Duodenal mucosa (tissue), 2 donors: ENCODE measurements at regions not wholly inside any gene's neighbourhood (a gene's known extent, or its start where the extent isn't known, plus 50 kb on each side); places are given as distances from the start of the nearest gene placed in this dataset.

Source experiments
- H3K27ac ChIP-seq: one replicate; pipeline ENCODE4 v1.7.0; 2013; ENCODE audit warnings: low read depth, low read length
- H3K27me3 ChIP-seq, 2 donors: one replicate each; pipeline ENCODE4 v1.7.0; 2013; ENCODE audit warnings: low read length in 2 of 2, control low read depth in 1 of 2; ENCODE audit not compliant: insufficient read depth in 2 of 2, control insufficient read depth in 1 of 2
- H3K36me3 ChIP-seq, 2 donors: one replicate each; pipeline ENCODE4 v1.7.0; 2013; ENCODE audit warnings: low read length in 2 of 2, control low read depth in 1 of 2; ENCODE audit not compliant: insufficient read depth in 2 of 2, control insufficient read depth in 1 of 2
- H3K4me1 ChIP-seq, 2 donors: one replicate each; pipeline ENCODE4 v1.7.0; 2013; ENCODE audit warnings: low read length in 2 of 2, control low read depth in 1 of 2; ENCODE audit not compliant: insufficient read depth in 2 of 2, control insufficient read depth in 1 of 2
- H3K4me3 ChIP-seq, 2 donors: one replicate each; pipeline ENCODE4 v1.7.0; 2013; ENCODE audit warnings: low read length in 2 of 2, low read depth in 1 of 2
- H3K9ac ChIP-seq, 2 donors: one replicate each; pipeline ENCODE4 v1.7.0; 2013; ENCODE audit warnings: low read length in 2 of 2, low read depth in 1 of 2
- H3K9me3 ChIP-seq, 2 donors: one replicate each; pipeline ENCODE4 v1.7.0; 2013; ENCODE audit warnings: low read length in 2 of 2, control low read depth in 1 of 2; ENCODE audit not compliant: control insufficient read depth in 1 of 2

GRCh38 chr2:71798266-71799012, 345.1 kb downstream of the DYSF start:
- no peaks in the 10 kb centered on the region for H3K27me3 ChIP-seq
- H3K4me1 ChIP-seq: no peaks in the 10 kb centered on the region
- H3K9me3 ChIP-seq: no peaks in the 10 kb centered on the region
- H3K4me3 ChIP-seq: no peak overlapping the region
- H3K9ac ChIP-seq: no peak overlapping the region
- H3K36me3 ChIP-seq: no peaks in the 10 kb centered on the region
- H3K27ac ChIP-seq: no peak overlapping the region

- H3K9ac ChIP-seq: no peak overlapping the region
- H3K4me3 ChIP-seq: no peak overlapping the region
- H3K36me3 ChIP-seq: no peaks in the 10 kb centered on the region
- H3K27me3 ChIP-seq: no peaks in the 10 kb centered on the region
- no peaks in the 10 kb centered on the region for H3K4me1 ChIP-seq
- H3K27ac ChIP-seq: no peak overlapping the region
- no peaks in the 10 kb centered on the region for H3K9me3 ChIP-seq
Observed at GRCh38 chr2:71797035-71797810, 343.9 kb downstream of the DYSF start.

DNA sequence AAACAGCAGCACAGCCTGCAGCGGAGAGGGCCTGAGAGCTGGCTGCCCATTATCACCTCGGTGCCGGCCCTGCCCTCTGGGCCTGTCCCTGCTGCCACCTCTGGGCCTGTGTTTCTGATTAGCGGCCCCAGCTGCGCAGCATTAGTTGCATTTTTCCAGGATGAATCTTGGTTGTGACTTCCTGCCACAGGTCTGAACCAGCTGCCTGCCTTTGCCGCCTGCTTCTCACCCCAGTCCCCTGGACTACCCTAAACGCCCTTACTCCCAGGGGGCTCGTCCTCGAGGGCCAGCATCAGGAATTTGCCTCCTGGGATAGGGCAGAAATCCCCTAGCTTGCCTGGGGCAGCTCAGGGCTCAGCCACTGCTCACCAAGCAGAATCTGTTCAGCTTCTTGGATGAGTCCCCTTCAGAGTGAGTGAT, 342.8 kb downstream of the DYSF start:
- no peak overlapping the region for H3K4me3 ChIP-seq
- H3K9ac ChIP-seq: no peak overlapping the region
- no peaks in the 10 kb centered on the region for H3K4me1 ChIP-seq
- H3K27ac ChIP-seq: no peak overlapping the region
- H3K9me3 ChIP-seq: no peaks in the 10 kb centered on the region
- H3K36me3 ChIP-seq: no peaks in the 10 kb centered on the region
- H3K27me3 ChIP-seq: no peaks in the 10 kb centered on the region

- H3K36me3 ChIP-seq: no peaks in the 10 kb centered on the region
- H3K4me1 ChIP-seq: no peaks in the 10 kb centered on the region
- no peak overlapping the region for H3K4me3 ChIP-seq
- H3K27me3 ChIP-seq: no peaks in the 10 kb centered on the region
- H3K9me3 ChIP-seq: no peaks in the 10 kb centered on the region
- H3K9ac ChIP-seq: no peak overlapping the region
- no peak overlapping the region for H3K27ac ChIP-seq
Observed at GRCh38 chr2:71795486-71795885, 342.1 kb downstream of the DYSF start.

DNA sequence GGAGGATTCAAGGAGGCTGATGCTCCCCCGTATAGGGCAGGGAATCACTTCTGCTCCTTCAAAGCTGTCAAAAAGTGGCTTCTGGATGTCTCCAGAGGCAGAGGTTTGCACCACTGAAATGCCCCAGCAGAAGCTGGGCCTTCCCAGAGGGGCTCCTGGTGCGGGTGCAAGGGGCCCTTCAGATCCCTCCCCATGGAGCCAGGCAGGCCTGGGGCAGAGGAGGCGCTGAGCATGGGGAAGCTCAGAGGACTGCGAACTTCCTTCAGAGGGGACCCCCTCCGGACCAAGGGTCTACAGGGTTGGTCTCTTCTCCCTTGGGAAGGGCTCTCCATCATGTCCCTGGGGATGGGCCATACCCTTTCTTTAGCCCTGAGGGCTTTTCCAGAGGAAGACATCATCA, 341.2 kb downstream of the DYSF start:
- no peak overlapping the region for H3K9ac ChIP-seq
- no peak overlapping the region for H3K4me3 ChIP-seq
- H3K9me3 ChIP-seq: no peaks in the 10 kb centered on the region
- no peaks in the 10 kb centered on the region for H3K4me1 ChIP-seq
- H3K27ac ChIP-seq: no peak overlapping the region
- H3K36me3 ChIP-seq: no peaks in the 10 kb centered on the region
- H3K27me3 ChIP-seq: no peaks in the 10 kb centered on the region

- no peaks in the 10 kb centered on the region for H3K36me3 ChIP-seq
- no peaks in the 10 kb centered on the region for H3K27me3 ChIP-seq
- H3K9ac ChIP-seq: no peak overlapping the region
- H3K4me3 ChIP-seq: no peak overlapping the region
- no peaks in the 10 kb centered on the region for H3K4me1 ChIP-seq
- no peaks in the 10 kb centered on the region for H3K9me3 ChIP-seq
- no peak overlapping the region for H3K27ac ChIP-seq
Observed at GRCh38 chr2:71793926-71794325, 340.6 kb downstream of the DYSF start.

- Histone ChIP-seq H3K9ac (no peak overlapping the region), H3K4me3 (no peak overlapping the region)
Observed at GRCh38 chr2:71792926-71793761, 339.8 kb downstream of the DYSF start.

GRCh38 chr2:71791501-71792135, 338.3 kb downstream of the DYSF start:
- Histone ChIP-seq H3K9me3 (no peaks in the 10 kb centered on the region), H3K27ac (no peak overlapping the region), H3K36me3 (no peaks in the 10 kb centered on the region), H3K4me3 (no peak overlapping the region), H3K27me3 (no peaks in the 10 kb centered on the region), H3K9ac (no peak overlapping the region), H3K4me1 (no peaks in the 10 kb centered on the region)

More at GRCh38 chr2:71792926-71793761, 339.8 kb downstream of the DYSF start:
- no peaks in the 10 kb centered on the region for H3K9me3 ChIP-seq
- H3K36me3 ChIP-seq: no peaks in the 10 kb centered on the region
- H3K4me1 ChIP-seq: no peaks in the 10 kb centered on the region
- H3K27ac ChIP-seq: no peak overlapping the region
- no peaks in the 10 kb centered on the region for H3K27me3 ChIP-seq

GRCh38 chr2:71791061-71791450, 337.7 kb downstream of the DYSF start:
- no peaks in the 10 kb centered on the region for H3K36me3 ChIP-seq
- no peak overlapping the region for H3K9ac ChIP-seq
- H3K4me1 ChIP-seq: no peaks in the 10 kb centered on the region
- no peaks in the 10 kb centered on the region for H3K27me3 ChIP-seq
- H3K4me3 ChIP-seq: no peak overlapping the region
- H3K9me3 ChIP-seq: no peaks in the 10 kb centered on the region
- no peak overlapping the region for H3K27ac ChIP-seq
